HL-60/S4 treated with phorbol 12-myristate 13-acetate at 8.2 ng/mL for 4 days and 3 days (cell line): ENCODE measurements at regions not wholly inside any gene's neighbourhood (a gene's known extent, or its start where the extent isn't known, plus 50 kb on each side); places are given as distances from the start of the nearest gene placed in this dataset.
"Not testable (repeated sequence)": the region's sequence is repeated elsewhere in the genome, so short reads cannot be mapped to it uniquely, and the experiment has no call there.

Source experiments
- in situ Hi-C: fragments of 300-500 bp; cut with MboI; formaldehyde crosslinking; loops from 2 replicates; pipeline ENCODE4 v1.15.0; 2022; ENCODE audit warnings: low sequenced_read_pairs

- in situ Hi-C loops: loop anchor here (25.0 kb wide), 1 partner anchor 797 kb away; no protein-coding TSS in a partner anchor
Observed at GRCh38 chr14:65959563-65960024, 526.6 kb upstream of the CCDC196 start.

- in situ Hi-C loops: loop anchor here (25.0 kb wide), 1 partner anchor 799 kb away; no protein-coding TSS in a partner anchor
Observed at GRCh38 chr14:65961004-65961403, 525.2 kb upstream of the CCDC196 start.

- in situ Hi-C loops: loop anchor here (25.0 kb wide), 1 partner anchor 801 kb away; no protein-coding TSS in a partner anchor
Observed at GRCh38 chr14:65962952-65963351, 523.2 kb upstream of the CCDC196 start.

GRCh38 chr14:65964366-65964765, 521.8 kb upstream of the CCDC196 start:
- in situ Hi-C loops: loop anchor here (25.0 kb wide), 1 partner anchor 802 kb away; no protein-coding TSS in a partner anchor

- in situ Hi-C loops: loop anchor here (25.0 kb wide), 1 partner anchor 804 kb away; no protein-coding TSS in a partner anchor
Observed at GRCh38 chr14:65966188-65966587, 520.0 kb upstream of the CCDC196 start.

GRCh38 chr14:65972346-65972870, 513.8 kb upstream of the CCDC196 start:
- in situ Hi-C loops: loop anchor here (25.0 kb wide), 1 partner anchor 810 kb away; no protein-coding TSS in a partner anchor

- in situ Hi-C loops: loop anchor here (25.0 kb wide), 1 partner anchor 811 kb away; no protein-coding TSS in a partner anchor
Observed at GRCh38 chr14:65972891-65973290, 513.3 kb upstream of the CCDC196 start.

GRCh38 chr14:65975865-65976264, 510.3 kb upstream of the CCDC196 start:
- in situ Hi-C loops: no loop called here

GRCh38 chr14:65976761-65977404, 509.3 kb upstream of the CCDC196 start:
- in situ Hi-C loops: no loop called here

- in situ Hi-C loops: no loop called here
Observed at GRCh38 chr14:65981192-65981843, 504.9 kb upstream of the CCDC196 start.

- in situ Hi-C loops: no loop called here
Observed at GRCh38 chr14:65986041-65986440, 500.1 kb upstream of the CCDC196 start.

- in situ Hi-C loops: no loop called here
Observed at GRCh38 chr14:65989981-65990380, 496.2 kb upstream of the CCDC196 start.

GRCh38 chr14:65991104-65991503, 495.1 kb upstream of the CCDC196 start:
- in situ Hi-C loops: no loop called here

GRCh38 chr14:65991935-65992334, 494.2 kb upstream of the CCDC196 start:
- in situ Hi-C loops: not testable (repeated sequence)

GRCh38 chr14:65993103-65993502, 493.1 kb upstream of the CCDC196 start:
- in situ Hi-C loops: no loop called here

GRCh38 chr14:65993996-65994395, 492.2 kb upstream of the CCDC196 start:
- in situ Hi-C loops: no loop called here

- in situ Hi-C loops: no loop called here
Observed at GRCh38 chr14:65997347-65997746, 488.8 kb upstream of the CCDC196 start.

GRCh38 chr14:65999865-66000264, 486.3 kb upstream of the CCDC196 start:
- in situ Hi-C loops: no loop called here

GRCh38 chr14:66000766-66001165, 485.4 kb upstream of the CCDC196 start:
- in situ Hi-C loops: no loop called here

GRCh38 chr14:66001356-66001755, 484.8 kb upstream of the CCDC196 start:
- in situ Hi-C loops: no loop called here

GRCh38 chr14:66003082-66003730, 483.0 kb upstream of the CCDC196 start:
- in situ Hi-C loops: no loop called here
